ENCODE measurements at regions not wholly inside any gene's neighbourhood (a gene's known extent, or its start where the extent isn't known, plus 50 kb on each side); places are given as distances from the start of the nearest gene placed in this dataset.

DNA sequence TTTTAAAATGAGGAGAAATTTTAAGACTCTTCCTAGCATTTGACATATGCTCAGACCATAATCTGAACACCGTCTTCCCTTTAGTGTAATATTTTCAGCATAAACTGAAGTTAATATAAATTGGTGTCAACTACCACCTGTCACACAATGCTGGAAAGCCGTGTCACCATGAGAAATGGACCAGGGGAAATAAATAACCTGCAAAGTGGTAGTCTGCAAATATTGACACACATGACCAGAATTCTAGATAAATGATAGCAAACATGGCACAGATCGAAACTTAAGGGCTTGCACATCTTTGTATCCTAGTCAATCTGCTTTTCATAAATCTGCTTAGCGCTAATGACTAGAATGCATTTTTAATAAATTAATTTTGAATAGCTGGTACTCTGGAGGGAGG is 191.9 kb downstream of the CD83 start:
- Histone ChIP-seq H2AFZ (ENCODE audit: low read depth, low read length, severe bottlenecking) (no peak overlapping the region), H3K27ac (ENCODE audit: low read depth, low read length) (no peak overlapping the region), H3K4me2 (ENCODE audit: low read depth, low read length, poor library complexity, severe bottlenecking) (no peak overlapping the region), H4K20me1 (ENCODE audit: low read depth, low read length) (no peaks in the 10 kb centered on the region), H3K9me2 (replicated peaks; ENCODE audit: insufficient read depth, low read length) (no peaks in the 10 kb centered on the region), H3K9me3 (ENCODE audit: insufficient read depth, low read length) (no peaks in the 10 kb centered on the region), H3K79me2 (ENCODE audit: insufficient read depth, low read length) (no peaks in the 10 kb centered on the region), H3K9ac (ENCODE audit: low read length) (no peak overlapping the region), H3K36me3 (ENCODE audit: low read length) (no peaks in the 10 kb centered on the region), H3F3A (ENCODE audit: insufficient read depth) (no peaks in the 10 kb centered on the region), H3K4me3 (ENCODE audit: insufficient read depth, low read length, poor library complexity, severe bottlenecking) (no peak overlapping the region), H3K27me3 (ENCODE audit: low read length) (no peaks in the 10 kb centered on the region)
- no peak for TF ChIP-seq EZH2phosphoT487 (conservative IDR thresholded peaks at IDR 0.05; ENCODE audit: low read length)
- TF ChIP-seq, protein P1, sequence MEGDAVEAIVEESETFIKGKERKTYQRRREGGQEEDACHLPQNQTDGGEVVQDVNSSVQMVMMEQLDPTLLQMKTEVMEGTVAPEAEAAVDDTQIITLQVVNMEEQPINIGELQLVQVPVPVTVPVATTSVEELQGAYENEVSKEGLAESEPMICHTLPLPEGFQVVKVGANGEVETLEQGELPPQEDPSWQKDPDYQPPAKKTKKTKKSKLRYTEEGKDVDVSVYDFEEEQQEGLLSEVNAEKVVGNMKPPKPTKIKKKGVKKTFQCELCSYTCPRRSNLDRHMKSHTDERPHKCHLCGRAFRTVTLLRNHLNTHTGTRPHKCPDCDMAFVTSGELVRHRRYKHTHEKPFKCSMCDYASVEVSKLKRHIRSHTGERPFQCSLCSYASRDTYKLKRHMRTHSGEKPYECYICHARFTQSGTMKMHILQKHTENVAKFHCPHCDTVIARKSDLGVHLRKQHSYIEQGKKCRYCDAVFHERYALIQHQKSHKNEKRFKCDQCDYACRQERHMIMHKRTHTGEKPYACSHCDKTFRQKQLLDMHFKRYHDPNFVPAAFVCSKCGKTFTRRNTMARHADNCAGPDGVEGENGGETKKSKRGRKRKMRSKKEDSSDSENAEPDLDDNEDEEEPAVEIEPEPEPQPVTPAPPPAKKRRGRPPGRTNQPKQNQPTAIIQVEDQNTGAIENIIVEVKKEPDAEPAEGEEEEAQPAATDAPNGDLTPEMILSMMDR (IDR thresholded peaks at IDR 0.05; ENCODE audit: insufficient read depth, low read length, poor library complexity, severe bottlenecking): no peak

DNA sequence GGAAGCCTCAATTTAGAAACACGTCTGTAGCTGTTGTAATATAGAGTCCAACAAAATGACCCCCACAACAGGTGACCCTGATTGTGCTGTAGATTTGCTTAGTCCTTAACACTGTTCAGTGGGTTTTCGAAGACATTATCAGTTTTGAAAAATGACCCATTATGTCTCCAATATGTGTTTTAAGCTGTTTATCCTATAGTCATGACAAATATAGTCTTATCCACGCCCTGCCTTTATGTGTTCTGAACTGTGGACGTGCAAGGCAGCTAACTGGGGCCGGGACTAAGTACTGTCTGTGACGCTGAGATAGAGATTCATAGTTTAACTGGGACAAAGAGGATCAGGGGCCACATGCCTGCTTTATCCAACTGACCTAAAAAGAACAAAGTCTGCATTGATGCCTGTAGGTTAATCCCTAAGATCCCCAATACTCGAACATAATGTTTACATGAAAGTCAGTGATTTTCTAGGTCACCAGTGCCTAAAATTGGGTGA is 192.4 kb downstream of the CD83 start:
- H3K4me3 ChIP-seq (ENCODE audit: insufficient read depth, low read length, poor library complexity, severe bottlenecking): no peak overlapping the region
- H3K27me3 ChIP-seq (ENCODE audit: low read length): no peaks in the 10 kb centered on the region
- TF ChIP-seq EZH2phosphoT487 (conservative IDR thresholded peaks at IDR 0.05; ENCODE audit: low read length): no peak
- TF ChIP-seq, protein P1 (IDR thresholded peaks at IDR 0.05; ENCODE audit: insufficient read depth, low read length, poor library complexity, severe bottlenecking): no peak
- no peaks in the 10 kb centered on the region for H3K36me3 ChIP-seq (ENCODE audit: low read length)
- no peaks in the 10 kb centered on the region for H3K79me2 ChIP-seq (ENCODE audit: insufficient read depth, low read length)
- H2AFZ ChIP-seq (ENCODE audit: low read depth, low read length, severe bottlenecking): no peak overlapping the region
- H4K20me1 ChIP-seq (ENCODE audit: low read depth, low read length): no peaks in the 10 kb centered on the region
- H3K9me2 ChIP-seq (replicated peaks; ENCODE audit: insufficient read depth, low read length): no peaks in the 10 kb centered on the region
- no peaks in the 10 kb centered on the region for H3F3A ChIP-seq (ENCODE audit: insufficient read depth)
- H3K27ac ChIP-seq (ENCODE audit: low read depth, low read length): no peak overlapping the region
- no peaks in the 10 kb centered on the region for H3K9me3 ChIP-seq (ENCODE audit: insufficient read depth, low read length)
- H3K9ac ChIP-seq (ENCODE audit: low read length): no peak overlapping the region
- H3K4me2 ChIP-seq (ENCODE audit: low read depth, low read length, poor library complexity, severe bottlenecking): no peak overlapping the region

DNA sequence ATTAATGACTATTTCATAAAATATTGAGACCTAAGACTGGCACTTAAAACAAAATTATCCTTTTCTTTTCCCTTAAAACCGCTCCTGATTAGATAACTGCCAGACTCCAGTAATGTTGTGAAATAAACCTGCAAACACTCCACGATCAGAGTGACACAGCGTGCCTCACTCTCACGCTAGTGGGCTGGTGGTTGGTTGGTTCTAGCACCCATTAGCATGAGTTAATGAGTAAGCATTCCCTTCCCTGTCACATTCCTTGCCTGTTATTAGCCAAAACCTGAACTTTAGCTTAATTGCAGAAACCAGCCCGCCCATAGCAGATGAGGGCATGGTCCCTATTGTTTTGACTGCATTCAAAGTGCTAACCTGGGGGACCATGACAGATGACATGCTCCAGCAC is 193.4 kb downstream of the CD83 start:
- Histone ChIP-seq H3K9me3 (ENCODE audit: insufficient read depth, low read length) (no peaks in the 10 kb centered on the region), H3K27ac (ENCODE audit: low read depth, low read length) (no peak overlapping the region), H4K20me1 (ENCODE audit: low read depth, low read length) (no peaks in the 10 kb centered on the region), H3K9me2 (replicated peaks; ENCODE audit: insufficient read depth, low read length) (no peaks in the 10 kb centered on the region), H2AFZ (ENCODE audit: low read depth, low read length, severe bottlenecking) (no peak overlapping the region), H3K4me3 (ENCODE audit: insufficient read depth, low read length, poor library complexity, severe bottlenecking) (no peak overlapping the region), H3F3A (ENCODE audit: insufficient read depth) (no peaks in the 10 kb centered on the region), H3K27me3 (ENCODE audit: low read length) (no peaks in the 10 kb centered on the region), H3K4me2 (ENCODE audit: low read depth, low read length, poor library complexity, severe bottlenecking) (no peak overlapping the region), H3K79me2 (ENCODE audit: insufficient read depth, low read length) (no peaks in the 10 kb centered on the region), H3K9ac (ENCODE audit: low read length) (no peak overlapping the region), H3K36me3 (ENCODE audit: low read length) (no peaks in the 10 kb centered on the region)
- TF ChIP-seq, protein P1 (IDR thresholded peaks at IDR 0.05; ENCODE audit: insufficient read depth, low read length, poor library complexity, severe bottlenecking): no peak
- no peak for TF ChIP-seq EZH2phosphoT487 (conservative IDR thresholded peaks at IDR 0.05; ENCODE audit: low read length)
